Heart right ventricle (tissue), 16 donors: ENCODE measurements at regions not wholly inside any gene's neighbourhood (a gene's known extent, or its start where the extent isn't known, plus 50 kb on each side); places are given as distances from the start of the nearest gene placed in this dataset.

Experiments
- ATAC-seq, 8 donors: fragments of 200-7000 bp; cut with Tn5 transposase; one replicate each; pipeline ENCODE4 v1.9.1; 2020; ENCODE audit warnings: mild to moderate bottlenecking in 8 of 8, moderate library complexity in 8 of 8, moderate number of reproducible peaks in 1 of 8
- DNase-seq, 2 donors: peaks; one replicate each; pipeline ENCODE4 v3.0.0-alpha.2; 2020
- H3K27ac ChIP-seq, 10 donors: fragments of 200-600 bp; sonication (generic) in 2 of 10; one replicate each; pipeline versions ENCODE4 v1.5.0 to v1.8.0; 2020 to 2022; ENCODE audit warnings: mild to moderate bottlenecking in 3 of 10
- H3K27me3 ChIP-seq, 7 donors: fragments of 200-600 bp; one replicate each; pipeline ENCODE4 v1.8.0; 2021 to 2022; ENCODE audit warnings: mild to moderate bottlenecking in 2 of 7
- H3K36me3 ChIP-seq, 9 donors: fragments of 200-600 bp; sonication (generic) in 1 of 9; one replicate each; pipeline versions ENCODE4 v1.5.0 to v1.8.0; 2020 to 2022; ENCODE audit warnings: mild to moderate bottlenecking in 2 of 9
- H3K4me1 ChIP-seq, 9 donors: fragments of 200-600 bp; sonication (generic) in 1 of 9; one replicate each; pipeline versions ENCODE4 v1.5.0 to v1.8.0; 2020 to 2022; ENCODE audit warnings: mild to moderate bottlenecking in 4 of 9
- H3K4me3 ChIP-seq, 10 donors: fragments of 200-600 bp; sonication (generic) in 2 of 10; one replicate each; pipeline versions ENCODE4 v1.5.0 to v1.8.0; 2020 to 2022; ENCODE audit warnings: mild to moderate bottlenecking in 7 of 10, moderate library complexity in 2 of 10
- H3K9me3 ChIP-seq, 11 donors: fragments of 200-600 bp in 10 of 11; sonication (generic) in 2 of 11; one replicate each; pipeline versions ENCODE4 v1.5.0 to v1.8.0; 2013 to 2022; ENCODE audit warnings: mild to moderate bottlenecking in 2 of 11, control low read depth in 1 of 11, moderate library complexity in 1 of 11
- WGBS, 2 donors: extraction: QIAGEN DNeasy Blood & Tissue Kit; methylation state at CpG; one replicate each; pipeline ENCODE4 v1.1.7; 2013; ENCODE audit warnings: inconsistent platforms in 1 of 2; 5-methylcytosine and 5-hydroxymethylcytosine counted together
- intact Hi-C, 10 donors: fragments of 100-400 bp; cut with DNase I; formaldehyde crosslinking; loops; one replicate each; pipeline versions ENCODE4 v1.11.1 to v1.14.2; 2022
- TF ChIP-seq, protein P1 (sequence below), 9 donors: fragments of 200-600 bp; sonication (generic) in 2 of 9; IDR thresholded peaks; one replicate each; pipeline versions ENCODE4 v1.5.0 to v1.8.0; 2021 to 2022; ENCODE audit warnings: antibody characterized with exemption in 9 of 9, mild to moderate bottlenecking in 5 of 9, moderate library complexity in 1 of 9
- donor health status: Arrhythmogenic right ventricular cardiomyopathy.
- donor health status: ischemic (EF 13 %, LVEDD 7.1; RV severe dilation, severe dysfunction).
- donor health status: healthy with polysubstance abuse.
- donor health status: DM: no; HTN: yes; CAD: no.
- donor health status: DM: no; HTN: no; CAD: no.
- donor health status: ischemic (EF 25% LVEDD 6.9; RV normal size, moderate dysfunction).
- donor health status: ischemic (EF 25% LVEDD 5.7; RV mildly dilated, moderate dysfunction).
- donor health status: healthy.
- donor health status: DM: yes; HTN: yes; CAD: no.
- donor health status: Ischemic cardiomyopathy.
- donor health status: ischemic (EF 35%, LVEDD 5.7; RV mildly dilated, moderate dysfunction).
- donor health status: nonischemic (EF 11% LVEDD 7.7; RV severe dilation, severe dysfunction).
- donor health status: DM: yes; HTN: yes; CAD: no.
- donor health status: PGD.
- donor health status: ischemic (EF 29% LVEDD 5.4; RV normal size, mild dysfunction).
- donor health status: nonischemic (EF 23%, LVEDD 6.1; RV moderate dilation, normal function).

DNA sequence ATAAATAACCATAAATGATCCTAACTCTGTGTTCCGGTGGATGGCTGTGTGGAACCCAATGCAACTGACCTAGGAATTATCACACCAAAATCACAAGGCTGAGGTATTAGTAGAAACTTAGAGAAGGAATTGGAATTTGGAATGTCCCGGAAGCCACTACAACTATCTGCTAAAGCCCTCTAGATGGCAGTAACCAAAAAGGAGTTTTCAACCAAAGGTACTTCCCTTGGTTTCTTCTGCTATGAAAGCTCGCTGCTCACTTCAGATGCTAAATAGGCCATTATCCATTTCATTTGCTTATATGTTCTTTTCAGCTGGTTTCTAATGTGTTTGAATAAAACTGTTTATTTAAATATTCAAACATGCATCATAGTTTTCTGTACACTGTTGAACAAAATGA, 1589.1 kb upstream of the SPRY2 start:
- WGBS, 2 donors = 25 to 33% methylated on average over 3 of the region's 3 CpGs

DNA sequence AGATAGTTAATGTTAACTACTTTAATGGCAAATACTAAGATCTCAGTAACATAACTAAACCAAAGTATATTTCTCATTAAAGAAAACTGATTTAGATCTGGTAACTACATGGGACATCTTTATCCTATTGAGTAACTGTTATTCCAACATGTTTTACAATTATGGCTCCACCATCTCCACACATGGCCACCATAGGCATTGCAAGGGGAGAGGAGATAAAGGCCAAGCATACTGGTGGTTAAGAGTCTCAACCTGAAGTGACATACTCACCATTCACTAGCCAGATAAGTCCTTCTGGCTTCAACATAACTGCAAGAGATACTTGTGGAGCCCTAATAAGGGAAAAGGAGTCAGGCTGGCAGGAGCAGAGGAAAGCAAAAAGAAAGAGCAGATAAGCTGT, 1586.4 kb upstream of the SPRY2 start:
- no peak for ATAC-seq
- intact Hi-C loops = no loop called here

More for the DNA sequence above, 1589.1 kb upstream of the SPRY2 start:
- Histone ChIP-seq H3K36me3 (no peaks in the 10 kb centered on the region), H3K27ac (no peak overlapping the region), H3K4me1 (no peaks in the 10 kb centered on the region), H3K4me3 (no peak overlapping the region), H3K27me3 (no peaks in the 10 kb centered on the region), H3K9me3 (peaks cover 0 to 6% (median 0%) of the 10 kb centered on the region in 11 donors)
- ATAC-seq (no peak), DNase-seq (no peak)
- TF ChIP-seq, protein P1, sequence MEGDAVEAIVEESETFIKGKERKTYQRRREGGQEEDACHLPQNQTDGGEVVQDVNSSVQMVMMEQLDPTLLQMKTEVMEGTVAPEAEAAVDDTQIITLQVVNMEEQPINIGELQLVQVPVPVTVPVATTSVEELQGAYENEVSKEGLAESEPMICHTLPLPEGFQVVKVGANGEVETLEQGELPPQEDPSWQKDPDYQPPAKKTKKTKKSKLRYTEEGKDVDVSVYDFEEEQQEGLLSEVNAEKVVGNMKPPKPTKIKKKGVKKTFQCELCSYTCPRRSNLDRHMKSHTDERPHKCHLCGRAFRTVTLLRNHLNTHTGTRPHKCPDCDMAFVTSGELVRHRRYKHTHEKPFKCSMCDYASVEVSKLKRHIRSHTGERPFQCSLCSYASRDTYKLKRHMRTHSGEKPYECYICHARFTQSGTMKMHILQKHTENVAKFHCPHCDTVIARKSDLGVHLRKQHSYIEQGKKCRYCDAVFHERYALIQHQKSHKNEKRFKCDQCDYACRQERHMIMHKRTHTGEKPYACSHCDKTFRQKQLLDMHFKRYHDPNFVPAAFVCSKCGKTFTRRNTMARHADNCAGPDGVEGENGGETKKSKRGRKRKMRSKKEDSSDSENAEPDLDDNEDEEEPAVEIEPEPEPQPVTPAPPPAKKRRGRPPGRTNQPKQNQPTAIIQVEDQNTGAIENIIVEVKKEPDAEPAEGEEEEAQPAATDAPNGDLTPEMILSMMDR (IDR thresholded peaks at IDR 0.05) = peak in 5 of 9 donors; percentile 9 to 37 (median 14)
- intact Hi-C loops = no loop called here

DNA sequence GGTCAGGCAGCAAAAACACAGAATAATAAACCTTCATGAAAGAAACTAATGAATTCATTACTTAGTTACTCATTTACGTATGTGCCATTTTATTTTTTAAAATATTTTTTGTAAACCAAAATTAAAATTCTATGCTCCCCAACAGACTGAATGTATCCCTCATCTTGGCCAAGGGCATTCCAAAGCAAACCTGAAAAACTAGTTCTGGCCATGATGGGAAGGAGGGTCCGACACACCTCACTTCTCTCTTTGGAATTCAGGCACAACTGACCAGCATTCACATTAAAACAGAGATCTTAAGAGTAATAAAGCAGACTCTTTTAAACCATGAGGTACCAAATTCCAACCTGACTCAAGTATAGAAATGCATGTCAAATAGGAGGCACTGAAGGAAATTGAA, 1576.9 kb upstream of the SPRY2 start:
- no peak overlapping the region for H3K4me3 ChIP-seq
- ATAC-seq = no peak
- intact Hi-C loops = no loop called here
- no peaks in the 10 kb centered on the region for H3K36me3 ChIP-seq
- 90 to 94% methylated on average over 2 of the region's 2 CpGs for WGBS, 2 donors
- no peaks in the 10 kb centered on the region for H3K9me3 ChIP-seq
- DNase-seq = no peak
- H3K27ac ChIP-seq = no peak overlapping the region
- no peaks in the 10 kb centered on the region for H3K27me3 ChIP-seq
- H3K4me1 ChIP-seq = no peaks in the 10 kb centered on the region
- TF ChIP-seq, protein P1 (IDR thresholded peaks at IDR 0.05) = no peak

More for the DNA sequence above, 1586.4 kb upstream of the SPRY2 start:
- H3K4me1 ChIP-seq = no peaks in the 10 kb centered on the region
- TF ChIP-seq, protein P1 (IDR thresholded peaks at IDR 0.05) = no peak
- no peak overlapping the region for H3K27ac ChIP-seq
- H3K4me3 ChIP-seq = no peak overlapping the region
- no peaks in the 10 kb centered on the region for H3K9me3 ChIP-seq
- H3K27me3 ChIP-seq = no peaks in the 10 kb centered on the region
- H3K36me3 ChIP-seq = no peaks in the 10 kb centered on the region
- no peak for DNase-seq

DNA sequence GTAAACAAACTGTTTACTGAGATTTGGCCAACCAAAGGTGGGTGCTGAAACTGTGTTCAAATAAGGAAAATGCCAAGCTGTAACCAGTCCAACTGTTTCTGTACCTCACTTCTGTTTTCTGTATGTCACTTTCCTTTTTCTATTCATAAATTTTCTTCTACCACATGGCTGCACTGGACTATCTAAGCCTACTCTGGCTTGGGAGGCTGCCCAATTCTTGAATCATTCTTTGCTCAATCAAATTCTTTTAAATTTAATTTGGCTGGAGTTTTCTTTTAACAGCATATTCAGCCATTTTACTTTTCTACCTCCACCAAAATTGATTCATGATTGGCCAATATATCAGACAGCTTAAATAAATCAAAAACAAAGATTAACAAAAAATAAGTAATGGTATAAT, 1575.5 kb upstream of the SPRY2 start:
- no peak overlapping the region for H3K27ac ChIP-seq
- H3K9me3 ChIP-seq = no peaks in the 10 kb centered on the region
- DNase-seq (no peak), ATAC-seq (no peak)
- intact Hi-C loops = no loop called here
- no peaks in the 10 kb centered on the region for H3K27me3 ChIP-seq
- H3K36me3 ChIP-seq = no peaks in the 10 kb centered on the region
- TF ChIP-seq, protein P1 (IDR thresholded peaks at IDR 0.05) = no peak
- no peak overlapping the region for H3K4me3 ChIP-seq
- no peaks in the 10 kb centered on the region for H3K4me1 ChIP-seq
